Mammary epithelial cell (primary cell): ENCODE measurements at regions not wholly inside any gene's neighbourhood (a gene's known extent, or its start where the extent isn't known, plus 50 kb on each side); places are given as distances from the start of the nearest gene placed in this dataset.

Experiments
- CTCF ChIP-seq, 2 donors: IDR thresholded peaks in 1 of 2; conservative IDR thresholded peaks in 1 of 2; 2 replicates each; pipeline ENCODE4 v1.5.1; 2011 to 2012; ENCODE audit warnings: inconsistent platforms in 2 of 2, low read length in 2 of 2, mild to moderate bottlenecking in 2 of 2, control low read depth in 1 of 2, low read depth in 1 of 2; ENCODE audit not compliant: insufficient read depth in 1 of 2; ENCODE audit errors: extremely low read depth in 1 of 2
- EZH2 ChIP-seq: IDR thresholded peaks from 2 replicates; pipeline ENCODE4 v1.6.1; 2012; ENCODE audit warnings: low read length, inconsistent platforms, borderline replicate concordance

DNA sequence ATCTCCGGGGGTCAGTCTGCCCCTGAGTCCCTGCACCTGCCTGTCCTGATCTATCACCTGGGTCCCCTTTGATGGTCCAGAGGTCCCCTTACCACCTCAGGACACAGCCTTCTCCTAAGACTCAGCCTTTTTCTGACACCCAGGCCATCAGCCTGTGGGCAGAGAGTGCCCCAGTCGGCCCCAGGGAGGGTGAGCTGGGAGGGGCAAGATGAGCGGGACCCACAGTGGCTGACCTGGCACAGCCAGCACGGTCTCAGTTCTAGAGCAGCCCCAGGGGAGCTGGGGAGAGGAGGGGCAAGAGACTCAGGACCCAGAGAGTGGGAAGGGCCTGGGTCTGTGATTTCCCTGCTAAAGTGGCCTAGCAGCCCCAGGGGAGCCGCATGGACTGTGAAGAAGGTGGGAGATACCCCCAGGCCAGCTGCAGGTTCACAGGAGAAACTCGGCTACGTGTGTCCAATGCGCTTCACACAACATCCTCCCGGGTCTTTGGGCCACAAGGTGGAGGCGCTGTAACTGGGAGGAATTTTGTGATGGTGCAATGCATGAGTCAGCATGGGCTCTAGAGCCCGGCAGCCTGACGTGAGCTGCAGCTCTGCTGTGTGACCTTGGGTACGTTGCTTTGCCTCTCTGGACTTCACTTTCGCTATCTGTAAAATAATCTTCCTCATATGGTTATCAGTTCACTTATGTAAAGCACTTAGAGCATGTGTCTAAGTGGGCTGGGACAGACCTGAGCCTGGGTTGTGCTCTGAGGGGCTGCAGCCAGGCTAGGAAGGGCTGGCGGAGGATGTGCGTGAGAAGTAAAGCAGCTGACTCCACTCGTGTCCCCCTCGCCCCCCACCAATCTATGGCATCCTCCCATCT is 67.2 kb upstream of the LHX1 start:
- TF ChIP-seq CTCF (conservative IDR thresholded peaks at IDR 0.05 in 1 of 2, IDR thresholded peaks at IDR 0.05 in 1 of 2; ENCODE audit: extremely low read depth in 1 of 2, insufficient read depth in 1 of 2, low read depth in 1 of 2, low read length in 2 of 2) (peak in 1 of 2 donors; percentile 25), EZH2 (no peak)
